Activated B cell treated with CpG ODN at 0.5 μM for 24 hours (primary cell): ENCODE measurements at regions not wholly inside any gene's neighbourhood (a gene's known extent, or its start where the extent isn't known, plus 50 kb on each side); places are given as distances from the start of the nearest gene placed in this dataset.

Source experiments
- ATAC-seq: fragments of 200-7000 bp; cut with Tn5 transposase; one replicate; pipeline ENCODE4 v1.10.0; 2021; ENCODE audit warnings: low read depth, mild to moderate bottlenecking, moderate library complexity
- CTCF ChIA-PET: fragments of 350-600 bp; sonication (Branson Sonifier 250); formaldehyde crosslinking; loops from one replicate; lab custom pipeline; 2021; ENCODE audit warnings: antibody characterized with exemption; lab: Charles Lee
- POLR2A ChIA-PET: fragments of 350-600 bp; sonication (Branson Sonifier 250); formaldehyde crosslinking; loops from one replicate; lab custom pipeline; 2021; ENCODE audit warnings: antibody characterized with exemption; lab: Charles Lee
- DNase-seq: peaks from one replicate; pipeline ENCODE4 v3.0.0; 2022
- H3K27ac Mint-ChIP-seq: one replicate; pipeline ENCODE4 v1.8.0; 2020; ENCODE audit warnings: mixed read lengths
- H3K27me3 Mint-ChIP-seq: one replicate; pipeline ENCODE4 v1.8.0; 2021; ENCODE audit warnings: mixed read lengths
- H3K36me3 Mint-ChIP-seq: one replicate; pipeline ENCODE4 v1.8.0; 2021; ENCODE audit warnings: low read depth, mixed read lengths
- H3K4me1 Mint-ChIP-seq: one replicate; pipeline ENCODE4 v1.8.0; 2021; ENCODE audit warnings: mixed read lengths
- H3K4me3 Mint-ChIP-seq: one replicate; pipeline ENCODE4 v1.8.0; 2020; ENCODE audit warnings: mild to moderate bottlenecking, mixed read lengths
- H3K9me3 Mint-ChIP-seq: one replicate; pipeline ENCODE4 v1.8.0; 2020; ENCODE audit warnings: mixed read lengths
- intact Hi-C: fragments of 100-400 bp; cut with micrococcal nuclease; formaldehyde crosslinking; loops from one replicate; pipeline ENCODE4 v1.15.1; 2024
- TF ChIP-seq, protein P1 (sequence below): fragments of 200-600 bp; IDR thresholded peaks from one replicate; pipeline ENCODE4 v1.8.0; 2022; ENCODE audit warnings: antibody characterized with exemption, mild to moderate bottlenecking

DNA sequence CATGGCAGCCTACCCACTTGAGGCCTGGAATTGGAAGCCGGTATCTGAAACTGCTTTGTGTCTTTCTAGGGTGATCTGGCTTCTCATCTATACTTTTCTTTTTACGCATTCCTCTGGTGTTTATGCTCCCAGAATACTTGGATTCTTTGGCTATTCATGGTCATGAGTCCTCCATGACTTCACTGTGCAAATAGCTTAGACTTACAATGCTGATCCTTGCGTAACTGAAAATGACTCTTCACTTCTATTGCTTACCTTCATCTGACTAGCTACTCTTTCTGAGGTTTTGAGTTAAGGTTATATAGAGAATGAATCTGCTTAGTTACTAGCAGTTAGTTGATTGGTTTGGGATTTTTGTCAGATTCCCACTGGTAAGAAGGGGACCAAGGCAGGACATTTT lies 121.7 kb upstream of the NOVA1 start:
- DNase-seq: no peak
- TF ChIP-seq, protein P1, sequence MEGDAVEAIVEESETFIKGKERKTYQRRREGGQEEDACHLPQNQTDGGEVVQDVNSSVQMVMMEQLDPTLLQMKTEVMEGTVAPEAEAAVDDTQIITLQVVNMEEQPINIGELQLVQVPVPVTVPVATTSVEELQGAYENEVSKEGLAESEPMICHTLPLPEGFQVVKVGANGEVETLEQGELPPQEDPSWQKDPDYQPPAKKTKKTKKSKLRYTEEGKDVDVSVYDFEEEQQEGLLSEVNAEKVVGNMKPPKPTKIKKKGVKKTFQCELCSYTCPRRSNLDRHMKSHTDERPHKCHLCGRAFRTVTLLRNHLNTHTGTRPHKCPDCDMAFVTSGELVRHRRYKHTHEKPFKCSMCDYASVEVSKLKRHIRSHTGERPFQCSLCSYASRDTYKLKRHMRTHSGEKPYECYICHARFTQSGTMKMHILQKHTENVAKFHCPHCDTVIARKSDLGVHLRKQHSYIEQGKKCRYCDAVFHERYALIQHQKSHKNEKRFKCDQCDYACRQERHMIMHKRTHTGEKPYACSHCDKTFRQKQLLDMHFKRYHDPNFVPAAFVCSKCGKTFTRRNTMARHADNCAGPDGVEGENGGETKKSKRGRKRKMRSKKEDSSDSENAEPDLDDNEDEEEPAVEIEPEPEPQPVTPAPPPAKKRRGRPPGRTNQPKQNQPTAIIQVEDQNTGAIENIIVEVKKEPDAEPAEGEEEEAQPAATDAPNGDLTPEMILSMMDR: no peak
- Mint-ChIP-seq H3K4me1 (no peaks in the 10 kb centered on the region), H3K9me3 (peaks cover 2% of the 10 kb centered on the region), H3K36me3 (no peaks in the 10 kb centered on the region), H3K27me3 (no peaks in the 10 kb centered on the region), H3K27ac (no peak overlapping the region), H3K4me3 (no peak overlapping the region)
- ChIA-PET CTCF (no interaction called here), POLR2A (no interaction called here)
- no peak for ATAC-seq
- intact Hi-C loops: no loop called here

DNA sequence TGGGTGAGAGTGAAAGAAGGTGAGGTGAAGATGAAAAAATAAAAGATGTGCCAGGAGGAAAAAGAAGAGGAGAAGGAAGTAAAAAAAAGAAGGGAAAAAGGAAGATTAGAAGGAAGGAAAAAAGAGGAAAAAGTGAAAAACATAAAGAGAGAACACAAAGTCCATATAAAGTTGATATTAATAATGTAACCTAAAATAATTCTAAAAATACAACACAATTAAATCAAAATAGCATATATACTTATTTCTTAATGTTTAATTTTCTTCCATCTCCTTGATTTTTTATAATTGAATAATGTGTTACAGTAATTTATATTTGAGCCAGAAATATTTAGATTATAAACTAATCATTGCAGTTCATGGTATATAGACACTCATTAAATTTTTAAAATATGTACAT lies 124.4 kb upstream of the NOVA1 start:
- no peak for DNase-seq
- Mint-ChIP-seq H3K9me3 (peaks cover 2% of the 10 kb centered on the region), H3K27ac (no peak overlapping the region), H3K27me3 (no peaks in the 10 kb centered on the region), H3K36me3 (no peaks in the 10 kb centered on the region), H3K4me3 (no peak overlapping the region), H3K4me1 (no peaks in the 10 kb centered on the region)
- TF ChIP-seq, protein P1: no peak
- ChIA-PET CTCF (no interaction called here), POLR2A (no interaction called here)
- no peak for ATAC-seq
- intact Hi-C loops: no loop called here

DNA sequence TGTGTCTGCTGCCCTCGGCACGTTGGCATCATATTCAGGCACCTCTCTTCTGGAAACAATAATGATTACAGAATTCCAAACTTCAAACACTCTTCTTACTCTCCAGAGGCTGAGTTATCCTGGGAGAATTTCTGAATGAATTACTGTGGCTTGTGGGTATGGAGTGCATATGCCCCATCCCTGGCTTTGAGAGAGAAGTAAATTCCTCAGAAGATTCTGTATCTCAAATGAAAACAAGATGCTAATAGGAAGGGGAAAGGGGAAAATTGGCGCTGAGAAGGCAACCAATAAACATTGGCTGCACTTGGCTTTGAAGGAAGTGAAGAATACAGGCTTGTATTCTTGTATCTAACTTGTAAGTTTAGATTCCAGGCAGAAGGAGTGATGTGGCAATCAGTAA lies 132.0 kb upstream of the NOVA1 start:
- H3K36me3 Mint-ChIP-seq: no peaks in the 10 kb centered on the region
- POLR2A ChIA-PET: no interaction called here
- CTCF ChIA-PET: no interaction called here
- H3K4me3 Mint-ChIP-seq: no peak overlapping the region
- no peaks in the 10 kb centered on the region for H3K27me3 Mint-ChIP-seq
- no peak for ATAC-seq
- H3K27ac Mint-ChIP-seq: no peak overlapping the region
- no peaks in the 10 kb centered on the region for H3K4me1 Mint-ChIP-seq
- intact Hi-C loops: no loop called here
- no peaks in the 10 kb centered on the region for H3K9me3 Mint-ChIP-seq
- TF ChIP-seq, protein P1: no peak
- DNase-seq: no peak

DNA sequence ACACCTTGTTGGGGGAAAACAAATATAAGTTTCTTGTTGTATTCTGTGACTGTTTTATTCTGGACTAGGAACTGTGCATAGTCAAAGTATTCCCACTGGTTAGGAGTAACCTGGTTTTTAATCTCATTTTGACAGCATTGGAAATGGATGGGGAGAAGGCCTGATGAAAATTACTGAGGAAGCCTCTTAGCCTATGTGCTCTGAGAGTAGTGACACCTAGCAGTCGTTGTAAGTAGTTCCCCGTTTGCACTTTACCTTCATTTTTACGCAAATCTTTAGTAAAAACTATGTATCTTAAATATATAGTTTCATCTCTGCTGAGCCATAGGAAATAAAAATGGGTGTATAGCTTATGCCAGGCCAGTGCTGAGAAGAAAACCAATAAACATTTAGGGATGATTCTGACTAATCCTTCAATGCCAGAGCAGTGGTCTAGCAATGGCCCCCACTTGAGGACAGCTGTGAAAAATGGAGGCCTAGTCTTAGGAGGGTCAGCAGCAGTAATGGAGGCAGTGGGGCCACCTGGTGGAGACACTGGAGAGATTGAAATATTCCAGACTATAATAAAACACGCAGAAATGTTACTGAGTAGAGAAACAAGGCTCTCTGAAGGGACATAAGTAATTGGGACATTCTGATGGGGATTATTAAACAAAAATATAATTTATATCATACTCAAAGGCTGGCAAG lies 133.2 kb upstream of the NOVA1 start:
- peaks cover 4% of the 10 kb centered on the region for H3K9me3 Mint-ChIP-seq
- intact Hi-C loops: no loop called here
- H3K36me3 Mint-ChIP-seq: no peaks in the 10 kb centered on the region
- TF ChIP-seq, protein P1: no peak
- H3K4me1 Mint-ChIP-seq: no peaks in the 10 kb centered on the region
- H3K4me3 Mint-ChIP-seq: no peak overlapping the region
- no peak for ATAC-seq
- ChIA-PET CTCF (no interaction called here), POLR2A (no interaction called here)
- H3K27ac Mint-ChIP-seq: no peak overlapping the region
- no peak for DNase-seq
- no peaks in the 10 kb centered on the region for H3K27me3 Mint-ChIP-seq

DNA sequence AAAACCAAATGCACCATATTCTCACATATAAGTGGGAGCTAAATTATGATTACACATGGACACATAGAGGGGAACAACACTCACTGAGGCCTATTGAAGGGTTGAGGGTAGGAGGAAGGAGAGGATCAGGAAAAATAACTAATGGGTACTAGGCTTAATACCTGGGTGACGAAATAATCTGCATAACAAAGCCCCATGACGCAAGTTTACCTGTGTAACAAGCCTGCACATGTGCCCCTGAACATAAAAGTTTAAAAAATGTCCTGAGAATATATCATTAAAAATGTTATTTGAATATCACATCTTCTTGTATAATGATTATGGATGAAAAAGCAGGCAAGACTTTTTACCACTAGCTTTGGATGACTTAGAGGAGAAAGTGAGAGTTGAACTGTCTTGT lies 138.0 kb upstream of the NOVA1 start:
- H3K36me3 Mint-ChIP-seq: no peaks in the 10 kb centered on the region
- TF ChIP-seq, protein P1: no peak
- CTCF ChIA-PET: no interaction called here
- H3K4me1 Mint-ChIP-seq: no peaks in the 10 kb centered on the region
- no peaks in the 10 kb centered on the region for H3K27me3 Mint-ChIP-seq
- DNase-seq (no peak), ATAC-seq (no peak)
- no peak overlapping the region for H3K4me3 Mint-ChIP-seq
- peaks cover 4% of the 10 kb centered on the region for H3K9me3 Mint-ChIP-seq
- no peak overlapping the region for H3K27ac Mint-ChIP-seq
- POLR2A ChIA-PET: no interaction called here
- intact Hi-C loops: no loop called here
